ENCODE measurements at regions not wholly inside any gene's neighbourhood (a gene's known extent, or its start where the extent isn't known, plus 50 kb on each side); places are given as distances from the start of the nearest gene placed in this dataset.
A peak's percentile ranks its signal among the peaks of the same experiment; 100 is the strongest.
"Not testable (repeated sequence)": the region's sequence is repeated elsewhere in the genome, so short reads cannot be mapped to it uniquely, and the experiment has no call there.

DNA sequence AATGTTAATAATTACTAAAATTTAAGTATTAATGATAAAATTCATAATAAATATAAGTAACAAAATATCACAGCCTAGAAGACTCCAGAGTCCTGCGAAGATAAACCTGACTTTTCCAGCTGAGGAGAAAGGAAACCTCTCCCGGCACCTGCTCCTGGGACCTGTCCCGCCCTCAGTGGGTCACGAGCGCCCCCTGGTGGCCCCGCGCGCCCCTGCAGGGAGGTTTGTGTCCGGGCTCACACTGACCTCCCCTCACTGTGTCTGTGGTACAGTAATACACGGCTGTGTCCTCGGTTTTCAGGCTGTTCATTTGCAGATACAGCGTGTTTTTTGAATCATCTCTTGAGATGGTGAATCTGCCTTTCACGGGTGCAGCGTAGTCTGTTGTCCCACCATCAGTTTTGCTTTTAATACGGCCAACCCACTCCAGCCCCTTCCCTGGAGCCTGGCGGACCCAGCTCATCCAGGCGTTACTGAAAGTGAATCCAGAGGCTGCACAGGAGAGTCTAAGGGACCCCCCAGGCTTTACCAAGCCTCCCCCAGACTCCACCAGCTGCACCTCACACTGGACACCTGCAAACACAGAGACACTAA is 627.1 kb downstream of the TMEM121 start:
- peak overlapping the region; percentile 18 for H3K27ac Mint-ChIP-seq
- intact Hi-C loops (cut with micrococcal nuclease); H3K9ac ChIP-seq (ENCODE audit: low read length); H3K27me3 ChIP-seq (replicated peaks in 1 of 4; ENCODE audit: control extremely low read depth in 1 of 4, control insufficient read depth in 3 of 4, insufficient read depth in 4 of 4, low read length in 3 of 4); H3K9me3 ChIP-seq (ENCODE audit: control extremely low read depth in 1 of 3, control insufficient read depth in 2 of 3, insufficient read depth in 1 of 3, low read length in 2 of 3); H2AFZ ChIP-seq (ENCODE audit: insufficient read depth, low read depth, low read length, poor library complexity, severe bottlenecking); H3K79me2 ChIP-seq (ENCODE audit: control insufficient read depth, insufficient read depth, low read length); H3K4me2 ChIP-seq (replicated peaks; ENCODE audit: low read depth, low read length, poor library complexity, severe bottlenecking); H3K27ac ChIP-seq (ENCODE audit: low read length in 2 of 2); H4K20me1 ChIP-seq (ENCODE audit: control insufficient read depth, insufficient read depth, low read length, poor library complexity, severe bottlenecking); H3K27me3 Mint-ChIP-seq; H3K36me3 ChIP-seq (replicated peaks in 1 of 2; ENCODE audit: control extremely low read depth in 1 of 2, control insufficient read depth in 1 of 2, extremely low read depth in 1 of 2, insufficient read depth in 2 of 2, low read length in 1 of 2); H3K4me1 ChIP-seq (ENCODE audit: control insufficient read depth in 2 of 2, insufficient read depth in 2 of 2, low read length in 2 of 2); POLR2A ChIA-PET; H3K9me3 Mint-ChIP-seq (ENCODE audit: insufficient read depth); H3K4me1 Mint-ChIP-seq; ATAC-seq (ENCODE audit: low read depth): not testable (repeated sequence)
- H3K4me3 ChIP-seq (ENCODE audit: control extremely low read depth in 1 of 5, extremely low read depth in 1 of 5, insufficient read depth in 1 of 5, low read depth in 2 of 5, low read length in 4 of 5): peak overlapping the region in 1 of 5 experiments; percentile 21
- CTCF ChIA-PET: interaction anchor here (1.2 kb wide), 1 partner anchor 10 kb away, joined by 3 read pairs; no protein-coding TSS in a partner anchor
- peak overlapping the region; percentile 63 for H3K4me3 Mint-ChIP-seq
- peak; percentile 62 for DNase-seq
- TF ChIP-seq, protein P1, sequence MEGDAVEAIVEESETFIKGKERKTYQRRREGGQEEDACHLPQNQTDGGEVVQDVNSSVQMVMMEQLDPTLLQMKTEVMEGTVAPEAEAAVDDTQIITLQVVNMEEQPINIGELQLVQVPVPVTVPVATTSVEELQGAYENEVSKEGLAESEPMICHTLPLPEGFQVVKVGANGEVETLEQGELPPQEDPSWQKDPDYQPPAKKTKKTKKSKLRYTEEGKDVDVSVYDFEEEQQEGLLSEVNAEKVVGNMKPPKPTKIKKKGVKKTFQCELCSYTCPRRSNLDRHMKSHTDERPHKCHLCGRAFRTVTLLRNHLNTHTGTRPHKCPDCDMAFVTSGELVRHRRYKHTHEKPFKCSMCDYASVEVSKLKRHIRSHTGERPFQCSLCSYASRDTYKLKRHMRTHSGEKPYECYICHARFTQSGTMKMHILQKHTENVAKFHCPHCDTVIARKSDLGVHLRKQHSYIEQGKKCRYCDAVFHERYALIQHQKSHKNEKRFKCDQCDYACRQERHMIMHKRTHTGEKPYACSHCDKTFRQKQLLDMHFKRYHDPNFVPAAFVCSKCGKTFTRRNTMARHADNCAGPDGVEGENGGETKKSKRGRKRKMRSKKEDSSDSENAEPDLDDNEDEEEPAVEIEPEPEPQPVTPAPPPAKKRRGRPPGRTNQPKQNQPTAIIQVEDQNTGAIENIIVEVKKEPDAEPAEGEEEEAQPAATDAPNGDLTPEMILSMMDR (IDR thresholded peaks at IDR 0.05): peak; percentile 86
- WGBS (ENCODE audit: insufficient coverage): 60% methylated on average over 1 of the region's 17 CpGs

DNA sequence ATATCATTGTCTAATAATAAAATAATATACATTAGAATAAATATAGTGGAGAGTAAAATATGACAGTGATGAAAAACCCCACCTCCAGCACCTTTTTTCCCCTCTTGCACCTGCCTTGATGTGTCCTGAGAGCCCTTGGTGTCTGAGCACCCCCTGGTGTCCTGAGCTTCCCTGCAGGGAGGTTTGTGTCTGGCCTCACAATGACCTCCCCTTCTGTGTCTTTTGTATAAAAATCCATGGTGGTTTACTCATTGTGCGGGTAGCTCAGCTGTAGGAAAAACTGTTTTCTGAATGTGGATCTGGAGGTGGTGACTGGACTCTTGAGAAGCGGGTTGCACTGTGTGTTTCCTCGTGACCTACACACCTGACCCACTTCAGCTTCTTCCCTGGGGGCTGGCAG is 636.9 kb downstream of the TMEM121 start:
- Histone ChIP-seq H3K27ac (ENCODE audit: low read length in 2 of 2) (no peak overlapping the region), H3K4me3 (ENCODE audit: control extremely low read depth in 1 of 5, extremely low read depth in 1 of 5, insufficient read depth in 1 of 5, low read depth in 2 of 5, low read length in 4 of 5) (no peak overlapping the region), H3K27me3 (replicated peaks in 1 of 4; ENCODE audit: control extremely low read depth in 1 of 4, control insufficient read depth in 3 of 4, insufficient read depth in 4 of 4, low read length in 3 of 4) (peaks cover 0 to 5% (median 0%) of the 10 kb centered on the region in 4 experiments), H3K4me1 (ENCODE audit: control insufficient read depth in 2 of 2, insufficient read depth in 2 of 2, low read length in 2 of 2) (no peaks in the 10 kb centered on the region), H3K9ac (ENCODE audit: low read length) (no peak overlapping the region), H3K4me2 (replicated peaks; ENCODE audit: low read depth, low read length, poor library complexity, severe bottlenecking) (no peak overlapping the region), H4K20me1 (ENCODE audit: control insufficient read depth, insufficient read depth, low read length, poor library complexity, severe bottlenecking) (no peaks in the 10 kb centered on the region), H3K9me3 (ENCODE audit: control extremely low read depth in 1 of 3, control insufficient read depth in 2 of 3, insufficient read depth in 1 of 3, low read length in 2 of 3) (no peaks in the 10 kb centered on the region), H2AFZ (ENCODE audit: insufficient read depth, low read depth, low read length, poor library complexity, severe bottlenecking) (no peak overlapping the region), H3K36me3 (replicated peaks in 1 of 2; ENCODE audit: control extremely low read depth in 1 of 2, control insufficient read depth in 1 of 2, extremely low read depth in 1 of 2, insufficient read depth in 2 of 2, low read length in 1 of 2) (no peaks in the 10 kb centered on the region), H3K79me2 (ENCODE audit: control insufficient read depth, insufficient read depth, low read length) (no peaks in the 10 kb centered on the region)
- CTCF ChIA-PET: interaction anchor here (0.9 kb wide), 1 partner anchor 11 kb away, joined by 3 read pairs; no protein-coding TSS in a partner anchor
- no peak overlapping the region for H3K27ac Mint-ChIP-seq
- WGBS (ENCODE audit: insufficient coverage): no CpG with 5 or more reads among the region's 3 CpGs
- DNase-seq: no peak
- POLR2A ChIA-PET: no interaction called here
- intact Hi-C loops (cut with micrococcal nuclease): no loop called here
- H3K9me3 Mint-ChIP-seq (ENCODE audit: insufficient read depth): no peaks in the 10 kb centered on the region
- peaks cover 21% of the 10 kb centered on the region for H3K27me3 Mint-ChIP-seq
- peaks cover 13% of the 10 kb centered on the region for H3K4me1 Mint-ChIP-seq
- no peak overlapping the region for H3K4me3 Mint-ChIP-seq
- no peak for TF ChIP-seq EZH2 (IDR thresholded peaks at IDR 0.05; ENCODE audit: borderline replicate concordance, insufficient read depth, low read depth, low read length, poor library complexity, severe bottlenecking)
- TF ChIP-seq, protein P1 (IDR thresholded peaks at IDR 0.05): no peak
- ATAC-seq (ENCODE audit: low read depth): no peak

DNA sequence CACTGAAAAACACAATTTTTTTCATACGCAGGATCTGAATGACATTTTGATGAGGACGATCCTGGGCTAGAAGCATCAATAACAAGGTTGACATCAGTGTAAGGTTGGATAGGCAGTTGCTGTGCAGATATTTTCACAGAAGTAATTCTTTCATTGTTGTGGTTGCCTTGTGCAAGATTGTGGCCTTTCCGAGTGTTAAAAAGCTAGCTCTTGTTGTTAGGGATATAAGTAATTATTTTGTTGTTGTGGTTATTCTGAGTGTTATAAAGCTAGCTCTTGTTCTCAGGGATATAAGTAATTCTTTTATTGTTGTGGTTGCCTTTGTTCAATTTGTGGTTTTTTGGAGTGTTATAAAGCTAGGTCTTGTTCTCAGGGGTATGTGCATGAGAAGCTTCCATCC is 637.4 kb downstream of the TMEM121 start:
- H3K4me2 ChIP-seq (replicated peaks; ENCODE audit: low read depth, low read length, poor library complexity, severe bottlenecking); H3K79me2 ChIP-seq (ENCODE audit: control insufficient read depth, insufficient read depth, low read length); H3K9ac ChIP-seq (ENCODE audit: low read length); H3K27ac Mint-ChIP-seq; H3K36me3 ChIP-seq (replicated peaks in 1 of 2; ENCODE audit: control extremely low read depth in 1 of 2, control insufficient read depth in 1 of 2, extremely low read depth in 1 of 2, insufficient read depth in 2 of 2, low read length in 1 of 2); H3K4me3 Mint-ChIP-seq; H3K9me3 ChIP-seq (ENCODE audit: control extremely low read depth in 1 of 3, control insufficient read depth in 2 of 3, insufficient read depth in 1 of 3, low read length in 2 of 3); H3K4me3 ChIP-seq (ENCODE audit: control extremely low read depth in 1 of 5, extremely low read depth in 1 of 5, insufficient read depth in 1 of 5, low read depth in 2 of 5, low read length in 4 of 5); DNase-seq; intact Hi-C loops (cut with micrococcal nuclease); H4K20me1 ChIP-seq (ENCODE audit: control insufficient read depth, insufficient read depth, low read length, poor library complexity, severe bottlenecking); H3K27ac ChIP-seq (ENCODE audit: low read length in 2 of 2); H3K27me3 ChIP-seq (replicated peaks in 1 of 4; ENCODE audit: control extremely low read depth in 1 of 4, control insufficient read depth in 3 of 4, insufficient read depth in 4 of 4, low read length in 3 of 4); H2AFZ ChIP-seq (ENCODE audit: insufficient read depth, low read depth, low read length, poor library complexity, severe bottlenecking); POLR2A ChIA-PET; H3K4me1 ChIP-seq (ENCODE audit: control insufficient read depth in 2 of 2, insufficient read depth in 2 of 2, low read length in 2 of 2); H3K9me3 Mint-ChIP-seq (ENCODE audit: insufficient read depth); ATAC-seq (ENCODE audit: low read depth): not testable (repeated sequence)
- Mint-ChIP-seq H3K4me1 (peaks cover 13% of the 10 kb centered on the region), H3K27me3 (peaks cover 21% of the 10 kb centered on the region)
- no CpG with 5 or more reads among the region's 3 CpGs for WGBS (ENCODE audit: insufficient coverage)
- CTCF ChIA-PET: interaction anchor here (0.9 kb wide), 1 partner anchor 11 kb away, joined by 3 read pairs; no protein-coding TSS in a partner anchor
